Fibroblast of lung (primary cell): ENCODE measurements at regions not wholly inside any gene's neighbourhood (a gene's known extent, or its start where the extent isn't known, plus 50 kb on each side); places are given as distances from the start of the nearest gene placed in this dataset.

Experiments used
- EZH2 ChIP-seq: IDR thresholded peaks from 2 replicates; pipeline ENCODE4 v1.5.1; 2012; ENCODE audit warnings: low read length, control low read depth, mild to moderate bottlenecking; ENCODE audit errors: missing control alignments
- TF ChIP-seq, protein P1 (sequence below), 2 donors: IDR thresholded peaks in 1 of 2; conservative IDR thresholded peaks in 1 of 2; 1 replicate in 1 of 2; 2 replicates in 1 of 2; pipeline ENCODE4 v1.5.1; 2011 to 2012; ENCODE audit warnings: low read length in 2 of 2, control low read depth in 1 of 2, inconsistent platforms in 1 of 2, low read depth in 1 of 2, mild to moderate bottlenecking in 1 of 2

DNA sequence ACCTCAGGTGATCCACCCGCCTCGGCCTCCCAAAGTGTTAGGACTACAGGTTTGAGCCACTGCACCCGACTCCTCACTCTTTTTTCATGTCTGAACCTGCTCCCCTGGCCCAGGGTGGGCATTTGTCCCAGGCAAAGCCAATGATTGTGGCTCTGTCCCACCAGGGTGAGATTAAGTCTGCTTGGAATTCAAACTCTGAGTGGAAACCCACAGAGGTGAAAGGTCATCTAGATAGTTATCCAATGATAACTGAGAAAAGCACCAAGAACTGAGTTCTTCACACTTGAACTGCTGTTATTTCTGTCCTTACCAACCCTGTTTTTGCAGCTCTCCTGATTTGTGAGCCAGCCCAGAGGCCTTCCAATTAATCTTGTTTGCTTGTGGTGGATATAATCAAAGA, 62.4 kb upstream of the ACVR1 start:
- TF ChIP-seq, protein P1, sequence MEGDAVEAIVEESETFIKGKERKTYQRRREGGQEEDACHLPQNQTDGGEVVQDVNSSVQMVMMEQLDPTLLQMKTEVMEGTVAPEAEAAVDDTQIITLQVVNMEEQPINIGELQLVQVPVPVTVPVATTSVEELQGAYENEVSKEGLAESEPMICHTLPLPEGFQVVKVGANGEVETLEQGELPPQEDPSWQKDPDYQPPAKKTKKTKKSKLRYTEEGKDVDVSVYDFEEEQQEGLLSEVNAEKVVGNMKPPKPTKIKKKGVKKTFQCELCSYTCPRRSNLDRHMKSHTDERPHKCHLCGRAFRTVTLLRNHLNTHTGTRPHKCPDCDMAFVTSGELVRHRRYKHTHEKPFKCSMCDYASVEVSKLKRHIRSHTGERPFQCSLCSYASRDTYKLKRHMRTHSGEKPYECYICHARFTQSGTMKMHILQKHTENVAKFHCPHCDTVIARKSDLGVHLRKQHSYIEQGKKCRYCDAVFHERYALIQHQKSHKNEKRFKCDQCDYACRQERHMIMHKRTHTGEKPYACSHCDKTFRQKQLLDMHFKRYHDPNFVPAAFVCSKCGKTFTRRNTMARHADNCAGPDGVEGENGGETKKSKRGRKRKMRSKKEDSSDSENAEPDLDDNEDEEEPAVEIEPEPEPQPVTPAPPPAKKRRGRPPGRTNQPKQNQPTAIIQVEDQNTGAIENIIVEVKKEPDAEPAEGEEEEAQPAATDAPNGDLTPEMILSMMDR (conservative IDR thresholded peaks at IDR 0.05 in 1 of 2, IDR thresholded peaks at IDR 0.05 in 1 of 2; ENCODE audit: low read depth in 1 of 2, low read length in 2 of 2) = no peak
- TF ChIP-seq EZH2 = no peak
